ENCODE measurements at regions not wholly inside any gene's neighbourhood (a gene's known extent, or its start where the extent isn't known, plus 50 kb on each side); places are given as distances from the start of the nearest gene placed in this dataset.

GRCh38 chr3:76043746-76044145 is 258.4 kb upstream of the ZNF717 start:
- Histone ChIP-seq H2AFZ (ENCODE audit: insufficient read depth, low read depth, low read length, poor library complexity, severe bottlenecking) (no peak overlapping the region), H3K27ac (ENCODE audit: low read depth in 1 of 2, low read length in 2 of 2) (no peak overlapping the region), H3K9ac (ENCODE audit: insufficient read depth, low read length, poor library complexity, severe bottlenecking) (no peak overlapping the region), H3K4me3 (replicated peaks in 1 of 3; ENCODE audit: low read depth in 2 of 3, low read length in 3 of 3) (no peak overlapping the region), H3K36me3 (replicated peaks in 1 of 2; ENCODE audit: control insufficient read depth in 1 of 2, insufficient read depth in 2 of 2, low read length in 2 of 2) (no peaks in the 10 kb centered on the region), H3K4me1 (ENCODE audit: control insufficient read depth in 1 of 2, insufficient read depth in 2 of 2, low read length in 2 of 2) (no peaks in the 10 kb centered on the region), H3K27me3 (ENCODE audit: control insufficient read depth in 2 of 2, insufficient read depth in 2 of 2, low read length in 2 of 2) (no peaks in the 10 kb centered on the region), H3K9me3 (replicated peaks in 1 of 2; ENCODE audit: control insufficient read depth in 1 of 2, insufficient read depth in 1 of 2, low read length in 2 of 2) (no peaks in the 10 kb centered on the region), H3K79me2 (ENCODE audit: insufficient read depth, low read length) (no peaks in the 10 kb centered on the region), H3K4me2 (replicated peaks; ENCODE audit: extremely low read depth, low read length, poor library complexity, severe bottlenecking) (no peak overlapping the region), H4K20me1 (ENCODE audit: insufficient read depth, low read length) (no peaks in the 10 kb centered on the region)
- intact Hi-C loops (cut with micrococcal nuclease): no loop called here
- no peak for DNase-seq
- TF ChIP-seq, protein P1, sequence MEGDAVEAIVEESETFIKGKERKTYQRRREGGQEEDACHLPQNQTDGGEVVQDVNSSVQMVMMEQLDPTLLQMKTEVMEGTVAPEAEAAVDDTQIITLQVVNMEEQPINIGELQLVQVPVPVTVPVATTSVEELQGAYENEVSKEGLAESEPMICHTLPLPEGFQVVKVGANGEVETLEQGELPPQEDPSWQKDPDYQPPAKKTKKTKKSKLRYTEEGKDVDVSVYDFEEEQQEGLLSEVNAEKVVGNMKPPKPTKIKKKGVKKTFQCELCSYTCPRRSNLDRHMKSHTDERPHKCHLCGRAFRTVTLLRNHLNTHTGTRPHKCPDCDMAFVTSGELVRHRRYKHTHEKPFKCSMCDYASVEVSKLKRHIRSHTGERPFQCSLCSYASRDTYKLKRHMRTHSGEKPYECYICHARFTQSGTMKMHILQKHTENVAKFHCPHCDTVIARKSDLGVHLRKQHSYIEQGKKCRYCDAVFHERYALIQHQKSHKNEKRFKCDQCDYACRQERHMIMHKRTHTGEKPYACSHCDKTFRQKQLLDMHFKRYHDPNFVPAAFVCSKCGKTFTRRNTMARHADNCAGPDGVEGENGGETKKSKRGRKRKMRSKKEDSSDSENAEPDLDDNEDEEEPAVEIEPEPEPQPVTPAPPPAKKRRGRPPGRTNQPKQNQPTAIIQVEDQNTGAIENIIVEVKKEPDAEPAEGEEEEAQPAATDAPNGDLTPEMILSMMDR (IDR thresholded peaks at IDR 0.05): no peak
- WGBS (ENCODE audit: insufficient coverage): no CpG with 5 or more reads among the region's 2 CpGs
- H3K9me3 Mint-ChIP-seq: no peaks in the 10 kb centered on the region
- no peaks in the 10 kb centered on the region for H3K27me3 Mint-ChIP-seq (ENCODE audit: low read depth in 3 of 3)
- no peaks in the 10 kb centered on the region for H3K4me1 Mint-ChIP-seq
- H3K4me3 Mint-ChIP-seq: no peak overlapping the region
- no peaks in the 10 kb centered on the region for H3K36me3 Mint-ChIP-seq
- H3K27ac Mint-ChIP-seq: no peak overlapping the region

DNA sequence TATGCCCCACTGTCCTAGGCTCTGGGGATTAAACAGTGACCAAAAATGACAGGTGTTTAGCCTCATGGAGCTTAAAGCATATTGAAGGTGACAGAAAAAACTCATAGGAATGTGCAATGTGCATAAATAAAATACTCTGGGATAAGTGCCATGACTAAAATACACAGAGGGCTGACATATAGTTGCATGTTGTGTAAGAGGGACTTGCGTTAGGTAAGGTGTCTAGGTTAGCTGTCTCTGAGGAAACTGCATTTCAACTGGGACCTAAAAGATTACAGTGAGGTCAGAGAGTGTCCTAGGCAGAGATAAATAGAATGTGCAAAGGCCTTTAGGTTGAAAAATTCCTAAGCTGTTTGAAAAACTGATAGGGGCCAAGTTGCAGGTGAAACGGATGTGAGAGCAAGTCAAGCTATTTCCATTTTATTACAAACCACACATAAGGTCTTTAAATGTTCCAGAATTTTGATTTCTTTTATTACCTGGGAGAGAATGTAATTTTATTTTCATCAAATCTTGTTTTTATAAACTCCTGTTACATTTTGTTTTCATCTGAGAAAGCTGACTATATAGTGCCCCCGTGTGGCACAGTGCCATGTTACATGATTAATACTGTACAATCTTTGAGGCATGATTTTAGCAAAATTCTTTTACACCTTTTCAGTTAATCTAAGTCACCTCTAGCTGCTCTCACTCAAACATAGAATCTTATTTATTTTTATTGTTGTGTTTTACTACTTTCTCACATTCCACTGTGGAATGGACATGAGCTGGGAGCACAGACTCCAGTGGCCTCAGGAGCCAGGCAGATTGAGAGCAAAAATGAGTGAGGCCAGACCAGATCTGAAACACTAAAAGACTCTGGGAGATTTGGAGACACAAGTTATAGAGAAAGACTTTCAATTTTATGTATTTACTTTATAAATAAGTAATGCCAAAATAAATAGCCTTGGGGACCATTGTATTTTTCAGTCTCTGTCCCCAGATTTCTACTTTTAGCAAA is 259.6 kb upstream of the ZNF717 start:
- H2AFZ ChIP-seq (ENCODE audit: insufficient read depth, low read depth, low read length, poor library complexity, severe bottlenecking): no peak overlapping the region
- TF ChIP-seq, protein P1 (IDR thresholded peaks at IDR 0.05): peak; percentile 28
- no peak overlapping the region for H3K27ac Mint-ChIP-seq
- H3K4me1 ChIP-seq (ENCODE audit: control insufficient read depth in 1 of 2, insufficient read depth in 2 of 2, low read length in 2 of 2): no peaks in the 10 kb centered on the region
- H3K4me3 ChIP-seq (replicated peaks in 1 of 3; ENCODE audit: low read depth in 2 of 3, low read length in 3 of 3): no peak overlapping the region
- no peaks in the 10 kb centered on the region for H3K36me3 Mint-ChIP-seq
- no peaks in the 10 kb centered on the region for H3K4me1 Mint-ChIP-seq
- intact Hi-C loops (cut with micrococcal nuclease): no loop called here
- H3K4me3 Mint-ChIP-seq: no peak overlapping the region
- H3K4me2 ChIP-seq (replicated peaks; ENCODE audit: extremely low read depth, low read length, poor library complexity, severe bottlenecking): no peak overlapping the region
- H3K27me3 Mint-ChIP-seq (ENCODE audit: low read depth in 3 of 3): no peaks in the 10 kb centered on the region
- 80% methylated on average over 1 of the region's 3 CpGs for WGBS (ENCODE audit: insufficient coverage)
- no peaks in the 10 kb centered on the region for H3K36me3 ChIP-seq (replicated peaks in 1 of 2; ENCODE audit: control insufficient read depth in 1 of 2, insufficient read depth in 2 of 2, low read length in 2 of 2)
- H3K9me3 Mint-ChIP-seq: no peaks in the 10 kb centered on the region
- no peaks in the 10 kb centered on the region for H3K9me3 ChIP-seq (replicated peaks in 1 of 2; ENCODE audit: control insufficient read depth in 1 of 2, insufficient read depth in 1 of 2, low read length in 2 of 2)
- no peak overlapping the region for H3K9ac ChIP-seq (ENCODE audit: insufficient read depth, low read length, poor library complexity, severe bottlenecking)
- H4K20me1 ChIP-seq (ENCODE audit: insufficient read depth, low read length): no peaks in the 10 kb centered on the region
- DNase-seq: no peak
- H3K79me2 ChIP-seq (ENCODE audit: insufficient read depth, low read length): no peaks in the 10 kb centered on the region
- no peak overlapping the region for H3K27ac ChIP-seq (ENCODE audit: low read depth in 1 of 2, low read length in 2 of 2)
- no peaks in the 10 kb centered on the region for H3K27me3 ChIP-seq (ENCODE audit: control insufficient read depth in 2 of 2, insufficient read depth in 2 of 2, low read length in 2 of 2)
